Activated CD4-positive, alpha-beta T cell treated with anti-CD3 and anti-CD28 coated beads, Interleukin-2, Interleukin-4, amounts not matched to agents 100 ng/mL and 50 ng/mL, durations not matched to agents 16 hours and 8 hours (primary cell): ENCODE measurements at regions not wholly inside any gene's neighbourhood (a gene's known extent, or its start where the extent isn't known, plus 50 kb on each side); places are given as distances from the start of the nearest gene placed in this dataset.
A peak's percentile ranks its signal among the peaks of the same experiment; 100 is the strongest.
"Not testable (repeated sequence)": the region's sequence is repeated elsewhere in the genome, so short reads cannot be mapped to it uniquely, and the experiment has no call there.

ENCODE experiments used
- DNase-seq: peaks from one replicate; pipeline ENCODE4 v3.0.0-alpha.2; 2020; ENCODE audit warnings: low spot score

GRCh38 chr2:116510117-116510671 is 1304.3 kb upstream of the DDX18 start:
- peak; percentile 0 for DNase-seq

GRCh38 chr2:116511426-116511825 is 1303.1 kb upstream of the DDX18 start:
- DNase-seq: no peak

GRCh38 chr2:116513991-116514390 is 1300.5 kb upstream of the DDX18 start:
- DNase-seq: no peak

- DNase-seq: no peak
Observed at GRCh38 chr2:116517936-116518335, 1296.6 kb upstream of the DDX18 start.

- DNase-seq: no peak
Observed at GRCh38 chr2:116537811-116538210, 1276.7 kb upstream of the DDX18 start.

GRCh38 chr2:116545286-116546068 is 1269.0 kb upstream of the DDX18 start:
- no peak for DNase-seq

- DNase-seq: not testable (repeated sequence)
Observed at GRCh38 chr2:116552738-116553419, 1261.6 kb upstream of the DDX18 start.

- no peak for DNase-seq
Observed at GRCh38 chr2:116580209-116580608, 1234.3 kb upstream of the DDX18 start.

- DNase-seq: no peak
Observed at GRCh38 chr2:116582850-116583249, 1231.6 kb upstream of the DDX18 start.

- DNase-seq: no peak
Observed at GRCh38 chr2:116585669-116586327, 1228.7 kb upstream of the DDX18 start.

- DNase-seq: no peak
Observed at GRCh38 chr2:116586328-116586689, 1228.2 kb upstream of the DDX18 start.
